ENCODE measurements at regions not wholly inside any gene's neighbourhood (a gene's known extent, or its start where the extent isn't known, plus 50 kb on each side); places are given as distances from the start of the nearest gene placed in this dataset.

DNA sequence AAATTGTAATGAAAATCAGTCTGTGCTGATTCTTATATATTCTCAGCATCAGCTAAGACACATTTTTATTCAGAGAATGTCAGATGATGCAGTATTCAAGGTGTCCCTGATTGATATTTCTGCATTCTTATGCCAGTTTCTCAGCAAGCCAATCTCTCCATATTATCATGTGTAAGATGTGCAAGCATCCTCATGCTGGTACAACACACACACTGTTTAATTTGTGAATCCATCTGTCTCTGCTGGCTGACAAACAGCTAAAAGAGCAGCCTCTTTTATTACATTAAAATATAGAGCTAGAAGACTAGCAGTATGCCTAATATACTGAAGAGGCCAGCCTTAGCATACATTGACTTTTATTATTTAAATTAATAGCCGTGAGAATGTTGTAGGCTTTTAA lies 502.9 kb upstream of the GNPDA2 start:
- TF ChIP-seq CTCF (IDR thresholded peaks at IDR 0.05; ENCODE audit: low read depth, low read length, poor library complexity, severe bottlenecking) (no peak), EZH2phosphoT487 (IDR thresholded peaks at IDR 0.05; ENCODE audit: borderline replicate concordance, low read length) (no peak)

Data from DOHH2 (cell line).